GM12875 (cell line): ENCODE measurements at regions not wholly inside any gene's neighbourhood (a gene's known extent, or its start where the extent isn't known, plus 50 kb on each side); places are given as distances from the start of the nearest gene placed in this dataset.

Source experiments
- H3K4me3 ChIP-seq: one replicate; pipeline ENCODE4 v1.5.1; 2011; ENCODE audit warnings: low read depth, low read length, control low read depth
- TF ChIP-seq, protein P1 (sequence below): IDR thresholded peaks from 2 replicates; pipeline ENCODE4 v1.5.1; 2011; ENCODE audit warnings: low read depth, mild to moderate bottlenecking, control low read depth, inconsistent platforms, low read length, moderate library complexity, borderline replicate concordance; ENCODE audit not compliant: insufficient read depth

DNA sequence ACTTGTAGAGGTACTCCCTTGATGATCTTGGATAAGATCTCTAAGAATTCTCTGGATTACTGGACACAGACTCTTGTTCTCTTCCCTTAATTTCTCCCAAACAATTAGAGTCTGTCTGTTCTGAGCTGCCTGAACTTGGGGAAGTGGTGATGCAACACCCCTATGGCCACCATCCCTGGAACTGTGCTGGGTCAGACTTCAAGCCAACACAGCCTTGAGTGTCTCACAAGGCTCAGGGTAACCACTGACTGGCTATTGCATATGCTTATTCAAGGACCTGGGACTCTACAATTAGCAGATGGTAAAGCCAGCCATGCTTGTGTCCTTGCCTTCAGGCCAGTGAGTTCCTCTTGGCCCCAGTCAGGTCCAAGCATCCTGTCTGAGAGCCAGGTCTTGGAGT lies 504.5 kb downstream of the MAN2A1 start:
- H3K4me3 ChIP-seq, result no peak overlapping the region
- TF ChIP-seq, protein P1, sequence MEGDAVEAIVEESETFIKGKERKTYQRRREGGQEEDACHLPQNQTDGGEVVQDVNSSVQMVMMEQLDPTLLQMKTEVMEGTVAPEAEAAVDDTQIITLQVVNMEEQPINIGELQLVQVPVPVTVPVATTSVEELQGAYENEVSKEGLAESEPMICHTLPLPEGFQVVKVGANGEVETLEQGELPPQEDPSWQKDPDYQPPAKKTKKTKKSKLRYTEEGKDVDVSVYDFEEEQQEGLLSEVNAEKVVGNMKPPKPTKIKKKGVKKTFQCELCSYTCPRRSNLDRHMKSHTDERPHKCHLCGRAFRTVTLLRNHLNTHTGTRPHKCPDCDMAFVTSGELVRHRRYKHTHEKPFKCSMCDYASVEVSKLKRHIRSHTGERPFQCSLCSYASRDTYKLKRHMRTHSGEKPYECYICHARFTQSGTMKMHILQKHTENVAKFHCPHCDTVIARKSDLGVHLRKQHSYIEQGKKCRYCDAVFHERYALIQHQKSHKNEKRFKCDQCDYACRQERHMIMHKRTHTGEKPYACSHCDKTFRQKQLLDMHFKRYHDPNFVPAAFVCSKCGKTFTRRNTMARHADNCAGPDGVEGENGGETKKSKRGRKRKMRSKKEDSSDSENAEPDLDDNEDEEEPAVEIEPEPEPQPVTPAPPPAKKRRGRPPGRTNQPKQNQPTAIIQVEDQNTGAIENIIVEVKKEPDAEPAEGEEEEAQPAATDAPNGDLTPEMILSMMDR, result no peak

DNA sequence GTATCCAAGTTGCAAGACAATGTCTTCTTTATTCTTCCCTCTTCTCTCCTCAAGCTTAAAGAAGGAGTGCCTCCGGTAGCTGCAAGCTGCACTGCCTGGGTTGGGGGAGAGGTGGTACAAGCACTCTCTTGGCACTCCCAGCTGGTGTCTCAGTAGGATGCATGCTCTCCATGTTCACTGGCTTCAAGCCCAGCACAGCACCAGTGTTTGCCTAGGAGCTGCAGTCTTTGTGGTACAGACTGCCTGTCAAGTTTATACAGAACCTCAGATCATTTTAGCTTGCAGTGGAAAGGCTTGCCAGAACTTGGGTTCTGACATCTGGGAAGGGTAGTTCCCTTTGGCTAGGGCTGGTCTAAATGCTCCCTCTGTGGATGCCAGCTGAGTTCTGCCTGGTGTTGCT lies 505.6 kb downstream of the MAN2A1 start:
- H3K4me3 ChIP-seq, result no peak overlapping the region
- TF ChIP-seq, protein P1, result no peak

DNA sequence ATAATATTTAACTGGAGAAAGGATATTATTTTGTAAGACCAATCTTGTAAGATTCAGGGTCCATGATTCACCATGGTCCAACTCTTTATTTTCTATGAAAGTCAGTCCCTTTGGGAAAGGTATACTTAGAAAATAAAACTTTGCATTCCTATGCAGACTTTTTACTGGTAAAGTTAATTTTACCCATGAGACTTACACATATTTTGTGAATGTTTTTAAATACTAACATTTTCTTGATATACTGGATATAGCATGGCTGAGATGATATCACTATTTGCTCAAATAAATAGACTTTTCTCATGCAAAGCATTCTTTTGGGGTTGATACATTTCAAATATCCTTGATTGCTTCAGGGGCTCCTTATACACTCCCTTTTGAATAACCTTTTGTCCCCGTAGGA lies 512.1 kb downstream of the MAN2A1 start:
- TF ChIP-seq, protein P1, result no peak
- H3K4me3 ChIP-seq, result no peak overlapping the region

DNA sequence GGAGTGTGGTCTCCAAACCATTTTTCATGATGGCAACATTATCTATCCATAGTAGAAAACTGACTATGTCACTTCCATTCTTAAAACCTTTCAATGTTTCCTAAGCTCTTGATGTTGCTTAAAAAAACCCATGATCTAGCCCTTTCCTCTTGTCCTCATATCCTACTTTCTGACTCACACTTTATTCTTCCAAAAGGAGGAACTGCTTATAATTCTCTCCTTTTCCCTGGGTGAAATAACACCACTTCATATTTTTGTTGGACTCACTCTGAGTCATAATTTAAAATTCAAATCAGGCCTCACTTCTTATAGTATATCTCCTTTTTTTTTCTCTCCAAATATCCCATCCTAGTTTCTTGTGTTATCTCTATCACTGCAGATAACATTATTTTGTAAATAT lies 513.9 kb downstream of the MAN2A1 start:
- H3K4me3 ChIP-seq, result no peak overlapping the region
- TF ChIP-seq, protein P1, result no peak

DNA sequence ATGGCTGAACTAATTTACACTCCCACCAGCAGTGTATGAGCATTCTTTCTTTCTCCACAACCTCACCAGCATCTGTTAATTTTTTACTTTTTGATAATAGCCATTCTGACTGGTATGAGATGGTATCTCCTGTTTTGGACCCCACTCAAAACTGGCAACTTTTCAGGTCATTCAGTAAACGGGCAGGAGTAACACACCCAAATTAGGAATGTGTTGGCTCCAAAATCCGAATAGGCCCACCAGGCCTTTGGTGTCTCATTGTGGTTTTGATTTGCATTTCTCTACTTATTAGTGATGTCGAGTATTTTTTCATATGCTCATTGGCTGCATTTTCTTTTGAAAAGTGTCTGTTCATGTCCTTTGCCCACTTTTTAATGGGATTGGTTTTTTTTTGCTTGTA lies 517.1 kb downstream of the TMEM232 start:
- TF ChIP-seq, protein P1, result no peak
- no peak overlapping the region for H3K4me3 ChIP-seq

DNA sequence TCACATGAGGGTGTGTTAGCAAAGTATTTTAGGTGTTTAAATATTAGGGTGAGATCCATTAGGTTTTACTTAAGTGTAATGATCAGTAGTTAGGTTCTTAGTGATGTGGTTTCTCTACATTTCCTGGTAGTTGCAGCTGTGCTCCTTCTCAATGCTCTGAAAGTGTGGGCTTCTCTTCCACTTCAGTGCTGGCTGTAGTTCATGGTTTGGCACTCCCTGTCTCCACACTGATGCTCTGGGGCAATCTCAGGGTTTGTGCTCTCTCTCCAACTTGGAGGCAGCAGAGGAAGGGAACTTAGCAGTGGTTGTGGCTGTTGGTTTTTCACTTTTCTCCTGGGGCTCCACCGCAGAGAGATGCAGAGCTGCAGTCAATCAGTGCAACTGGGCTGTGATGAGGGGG lies 507.5 kb downstream of the TMEM232 start:
- TF ChIP-seq, protein P1, result no peak
- no peak overlapping the region for H3K4me3 ChIP-seq

DNA sequence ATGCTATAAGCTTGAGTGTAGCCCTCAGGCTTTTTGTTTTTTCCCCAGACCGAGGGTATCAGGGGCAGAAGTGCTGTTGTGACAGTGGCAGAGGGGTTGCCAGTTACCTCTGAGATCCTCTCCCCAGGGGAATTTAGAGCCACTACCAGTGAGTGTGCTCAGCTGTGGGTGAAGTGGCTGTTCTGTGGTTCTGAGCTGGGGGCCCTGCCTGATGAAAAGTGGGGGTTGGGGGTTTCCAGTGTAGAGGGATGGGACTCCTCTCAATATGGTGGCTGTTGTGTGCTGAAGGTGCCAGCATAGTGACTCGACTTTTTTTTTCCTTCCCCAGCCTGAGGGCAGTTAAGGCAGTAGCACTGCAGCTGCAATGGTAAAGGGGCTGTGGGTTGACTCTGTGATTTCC lies 506.7 kb downstream of the TMEM232 start:
- no peak overlapping the region for H3K4me3 ChIP-seq
- TF ChIP-seq, protein P1, result no peak
